ENCODE measurements at regions not wholly inside any gene's neighbourhood (a gene's known extent, or its start where the extent isn't known, plus 50 kb on each side); places are given as distances from the start of the nearest gene placed in this dataset.

DNA sequence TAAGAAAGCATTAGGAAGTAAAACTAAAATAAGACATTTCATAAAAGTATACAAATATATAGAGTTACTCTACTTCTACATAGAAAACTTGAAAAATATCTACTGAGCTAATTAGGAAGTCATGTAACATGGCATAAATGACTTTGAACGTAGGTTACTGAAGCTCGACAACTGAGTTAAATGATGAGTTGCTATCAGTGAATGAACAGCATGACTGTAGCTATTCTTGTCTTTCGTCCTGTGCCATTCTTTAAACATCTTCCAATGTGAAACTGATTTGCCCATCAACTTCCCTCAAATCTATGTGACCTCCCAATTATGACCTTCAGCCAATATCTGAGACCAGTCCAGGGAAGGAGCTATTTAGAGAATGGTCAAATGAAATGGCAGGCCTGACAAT, 113.5 kb upstream of the NEBL start:
- Histone ChIP-seq H3K27ac (ENCODE audit: low read depth, low read length) (no peak overlapping the region), H3K27me3 (ENCODE audit: control insufficient read depth, insufficient read depth, low read length) (no peaks in the 10 kb centered on the region), H3K4me3 (ENCODE audit: low read depth, low read length) (no peak overlapping the region), H3K9me3 (ENCODE audit: control insufficient read depth, insufficient read depth, low read length) (no peaks in the 10 kb centered on the region)
- TF ChIP-seq, protein P1, sequence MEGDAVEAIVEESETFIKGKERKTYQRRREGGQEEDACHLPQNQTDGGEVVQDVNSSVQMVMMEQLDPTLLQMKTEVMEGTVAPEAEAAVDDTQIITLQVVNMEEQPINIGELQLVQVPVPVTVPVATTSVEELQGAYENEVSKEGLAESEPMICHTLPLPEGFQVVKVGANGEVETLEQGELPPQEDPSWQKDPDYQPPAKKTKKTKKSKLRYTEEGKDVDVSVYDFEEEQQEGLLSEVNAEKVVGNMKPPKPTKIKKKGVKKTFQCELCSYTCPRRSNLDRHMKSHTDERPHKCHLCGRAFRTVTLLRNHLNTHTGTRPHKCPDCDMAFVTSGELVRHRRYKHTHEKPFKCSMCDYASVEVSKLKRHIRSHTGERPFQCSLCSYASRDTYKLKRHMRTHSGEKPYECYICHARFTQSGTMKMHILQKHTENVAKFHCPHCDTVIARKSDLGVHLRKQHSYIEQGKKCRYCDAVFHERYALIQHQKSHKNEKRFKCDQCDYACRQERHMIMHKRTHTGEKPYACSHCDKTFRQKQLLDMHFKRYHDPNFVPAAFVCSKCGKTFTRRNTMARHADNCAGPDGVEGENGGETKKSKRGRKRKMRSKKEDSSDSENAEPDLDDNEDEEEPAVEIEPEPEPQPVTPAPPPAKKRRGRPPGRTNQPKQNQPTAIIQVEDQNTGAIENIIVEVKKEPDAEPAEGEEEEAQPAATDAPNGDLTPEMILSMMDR (IDR thresholded peaks at IDR 0.05; ENCODE audit: low read depth, low read length), result no peak
- CTCF ChIA-PET, result no interaction called here
- POLR2A ChIA-PET, result no interaction called here
- no peak for DNase-seq (ENCODE audit: low read depth, low spot score)

DNA sequence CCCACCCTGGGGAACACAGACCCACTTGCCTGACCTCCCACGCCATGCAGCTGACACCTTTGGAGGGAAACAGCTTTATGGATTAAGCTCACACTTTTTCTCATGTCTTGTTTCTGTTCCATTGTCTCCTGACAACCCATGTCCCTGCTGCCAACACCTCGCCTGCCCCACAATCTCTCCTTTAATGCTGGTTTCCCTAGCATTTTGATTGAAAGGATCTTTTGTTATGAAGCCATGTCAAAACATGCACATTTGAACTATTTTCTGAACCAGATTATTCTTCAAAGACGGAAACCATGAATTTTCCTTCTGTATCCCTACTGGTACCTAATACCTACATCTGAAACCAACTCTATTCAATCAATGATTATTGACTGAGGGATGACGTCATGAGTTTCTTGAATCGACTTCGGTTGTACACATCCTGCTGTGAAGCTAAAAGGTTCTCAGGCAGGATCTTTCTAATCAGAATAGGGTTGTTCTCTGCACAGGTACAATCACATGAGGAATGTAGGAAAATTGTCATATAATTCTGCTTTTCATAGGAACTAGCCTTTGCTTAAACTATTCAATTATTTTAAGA, 106.2 kb upstream of the NEBL start:
- TF ChIP-seq, protein P1 (IDR thresholded peaks at IDR 0.05; ENCODE audit: low read depth, low read length), result no peak
- Histone ChIP-seq H3K9me3 (ENCODE audit: control insufficient read depth, insufficient read depth, low read length) (no peaks in the 10 kb centered on the region), H3K4me3 (ENCODE audit: low read depth, low read length) (no peak overlapping the region), H3K27ac (ENCODE audit: low read depth, low read length) (no peak overlapping the region), H3K27me3 (ENCODE audit: control insufficient read depth, insufficient read depth, low read length) (no peaks in the 10 kb centered on the region)
- CTCF ChIA-PET, result interaction anchor here (0.7 kb wide), 1 partner anchor 10 kb away, joined by 4 read pairs; no protein-coding TSS in a partner anchor
- DNase-seq (ENCODE audit: low read depth, low spot score), result no peak
- POLR2A ChIA-PET, result no interaction called here

DNA sequence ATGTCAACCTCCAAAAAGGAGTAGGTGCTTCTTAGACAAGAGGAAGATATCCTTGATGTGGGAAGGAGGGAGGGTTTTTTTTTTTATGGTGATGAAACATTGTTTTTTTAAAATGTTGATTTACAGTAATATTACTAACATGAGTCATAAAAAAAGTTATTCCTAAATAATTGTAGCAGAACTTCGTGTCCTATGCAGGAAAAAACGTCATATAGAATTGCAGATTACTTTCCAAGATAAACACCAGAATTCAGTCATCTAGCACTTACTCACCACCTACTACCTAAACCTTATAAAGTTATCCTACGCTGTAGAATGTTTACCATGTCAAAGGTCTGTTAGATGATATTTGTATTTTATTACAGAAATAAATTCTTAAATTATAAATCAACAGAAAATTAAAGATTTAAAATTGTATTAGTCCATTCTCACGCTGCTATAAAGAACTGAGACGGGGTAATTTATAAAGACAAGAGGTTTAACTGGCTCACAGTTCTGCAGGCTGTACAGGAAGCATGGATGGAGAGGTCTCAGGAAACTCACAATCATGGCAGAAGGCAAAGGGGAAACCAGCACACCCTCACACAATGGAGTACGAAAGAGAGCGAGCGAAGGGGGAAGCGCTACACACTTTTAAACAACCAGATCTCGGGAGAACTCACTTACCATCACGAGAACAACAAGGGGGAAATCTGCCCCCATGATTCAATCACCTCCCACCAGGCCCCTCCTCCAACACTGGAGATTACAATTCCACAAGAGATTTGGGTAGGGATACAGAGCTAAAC, 105.2 kb upstream of the NEBL start:
- TF ChIP-seq, protein P1 (IDR thresholded peaks at IDR 0.05; ENCODE audit: low read depth, low read length), result no peak
- ChIA-PET CTCF (no interaction called here), POLR2A (interaction anchor here (0.6 kb wide), 1 partner anchor 1555 kb away, joined by 4 read pairs; no protein-coding TSS in a partner anchor)
- no peaks in the 10 kb centered on the region for H3K9me3 ChIP-seq (ENCODE audit: control insufficient read depth, insufficient read depth, low read length)
- no peak for DNase-seq (ENCODE audit: low read depth, low spot score)
- no peak overlapping the region for H3K27ac ChIP-seq (ENCODE audit: low read depth, low read length)
- no peaks in the 10 kb centered on the region for H3K27me3 ChIP-seq (ENCODE audit: control insufficient read depth, insufficient read depth, low read length)
- no peak overlapping the region for H3K4me3 ChIP-seq (ENCODE audit: low read depth, low read length)

DNA sequence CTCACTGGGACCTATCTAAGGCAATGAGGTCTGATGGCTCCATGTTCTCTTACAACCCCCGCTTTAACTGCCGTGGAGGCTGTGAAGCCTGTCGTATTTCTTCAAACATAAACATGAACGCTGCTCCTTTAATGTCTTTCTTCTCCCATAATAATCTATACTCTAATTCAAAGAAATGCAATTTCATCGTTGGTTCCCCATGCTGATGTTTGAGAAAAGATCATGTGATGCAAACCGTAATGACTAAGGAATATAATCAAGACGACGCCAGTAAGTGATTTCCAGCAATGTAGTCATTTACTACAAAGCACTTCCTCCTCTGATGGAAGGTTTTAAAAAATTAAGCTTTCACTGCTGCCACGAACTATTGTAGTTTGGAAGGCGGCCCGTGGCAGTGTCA, 102.6 kb upstream of the NEBL start:
- ChIA-PET POLR2A (no interaction called here), CTCF (no interaction called here)
- no peak overlapping the region for H3K4me3 ChIP-seq (ENCODE audit: low read depth, low read length)
- TF ChIP-seq, protein P1 (IDR thresholded peaks at IDR 0.05; ENCODE audit: low read depth, low read length), result no peak
- H3K9me3 ChIP-seq (ENCODE audit: control insufficient read depth, insufficient read depth, low read length), result no peaks in the 10 kb centered on the region
- H3K27me3 ChIP-seq (ENCODE audit: control insufficient read depth, insufficient read depth, low read length), result no peaks in the 10 kb centered on the region
- no peak overlapping the region for H3K27ac ChIP-seq (ENCODE audit: low read depth, low read length)
- no peak for DNase-seq (ENCODE audit: low read depth, low spot score)

DNA sequence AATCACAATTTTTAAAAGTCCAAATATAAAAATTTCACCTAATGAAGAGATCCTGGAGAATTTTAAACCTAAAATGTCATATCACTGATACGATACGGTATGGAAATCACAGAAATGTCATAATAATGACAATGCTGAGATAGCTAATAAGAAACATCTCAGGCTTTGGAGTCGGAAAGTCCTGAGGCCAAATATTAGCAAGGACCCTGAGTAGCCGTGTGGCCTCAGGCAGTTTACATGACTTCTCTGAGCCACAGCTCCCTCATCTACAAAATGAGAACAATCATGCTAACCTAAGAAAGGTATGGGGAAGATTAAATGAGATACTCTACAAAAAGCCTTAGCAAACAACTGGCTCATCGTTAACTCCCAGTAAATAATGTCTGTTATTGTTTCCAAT, 100.9 kb upstream of the NEBL start:
- Histone ChIP-seq H3K9me3 (ENCODE audit: control insufficient read depth, insufficient read depth, low read length) (no peaks in the 10 kb centered on the region), H3K27ac (ENCODE audit: low read depth, low read length) (no peak overlapping the region), H3K27me3 (ENCODE audit: control insufficient read depth, insufficient read depth, low read length) (no peaks in the 10 kb centered on the region), H3K4me3 (ENCODE audit: low read depth, low read length) (no peak overlapping the region)
- POLR2A ChIA-PET, result no interaction called here
- CTCF ChIA-PET, result no interaction called here
- DNase-seq (ENCODE audit: low read depth, low spot score), result no peak
- TF ChIP-seq, protein P1 (IDR thresholded peaks at IDR 0.05; ENCODE audit: low read depth, low read length), result no peak

All from AG04450 (cell line).